Kidney tubule cell (primary cell): ENCODE measurements at regions not wholly inside any gene's neighbourhood (a gene's known extent, or its start where the extent isn't known, plus 50 kb on each side); places are given as distances from the start of the nearest gene placed in this dataset.
A peak's percentile ranks its signal among the peaks of the same experiment; 100 is the strongest.

Experiments used
- DNase-seq: peaks from one replicate; pipeline ENCODE4 v3.0.0-alpha.2; 2018; ENCODE audit warnings: low spot score

DNA sequence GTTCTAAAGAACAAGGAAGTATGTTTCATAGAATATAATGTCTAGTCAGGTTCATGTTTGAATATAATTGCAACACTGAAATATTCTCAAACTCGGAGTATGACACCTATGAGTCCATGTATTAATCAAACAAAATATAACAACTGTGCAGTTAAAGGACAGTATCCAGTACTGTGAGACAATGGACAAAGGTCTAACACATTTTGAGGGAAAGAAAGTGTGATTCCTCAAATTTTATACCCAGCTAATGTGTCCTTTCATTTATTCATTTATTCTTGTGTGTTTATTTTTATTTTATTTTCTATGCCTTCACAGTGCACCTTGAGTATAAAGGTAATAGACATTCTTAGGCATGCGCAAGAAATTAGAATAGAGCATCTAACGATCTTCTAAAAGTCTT, 401.0 kb upstream of the ZFHX3 start:
- no peak for DNase-seq

- DNase-seq: no peak
These were observed 399.9 kb upstream of the ZFHX3 start for GRCh38 chr16:73447846-73448245.

- no peak for DNase-seq
These were observed 386.7 kb upstream of the ZFHX3 start for GRCh38 chr16:73434621-73435020.

DNA sequence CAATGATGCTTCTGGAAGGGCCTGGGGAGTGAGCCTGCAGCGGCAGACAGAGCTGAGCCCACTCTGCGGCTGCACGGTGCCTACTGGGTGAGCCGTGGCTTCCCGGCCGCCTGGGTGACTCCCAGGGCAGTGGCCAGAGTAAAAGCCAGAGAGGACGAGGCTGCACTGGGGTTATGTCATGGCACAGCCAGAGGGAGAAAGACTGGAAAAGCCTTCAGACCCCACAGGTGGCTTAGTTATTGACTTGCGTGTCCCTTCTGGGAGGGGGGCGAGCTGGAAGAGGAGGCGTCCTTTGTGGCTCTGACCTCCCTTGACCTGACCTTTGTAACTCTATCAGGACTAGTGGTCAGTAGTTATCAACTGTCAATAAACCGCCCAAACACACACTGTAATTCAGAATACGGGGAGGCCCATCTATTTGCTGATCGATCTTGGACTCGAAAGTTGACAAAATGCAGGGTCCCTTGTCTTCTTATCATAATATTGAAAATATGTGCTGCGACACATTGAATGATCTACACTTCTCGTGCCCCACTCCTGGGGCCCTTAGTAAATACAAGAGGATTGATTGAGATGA, 385.9 kb upstream of the ZFHX3 start:
- DNase-seq: no peak

DNA sequence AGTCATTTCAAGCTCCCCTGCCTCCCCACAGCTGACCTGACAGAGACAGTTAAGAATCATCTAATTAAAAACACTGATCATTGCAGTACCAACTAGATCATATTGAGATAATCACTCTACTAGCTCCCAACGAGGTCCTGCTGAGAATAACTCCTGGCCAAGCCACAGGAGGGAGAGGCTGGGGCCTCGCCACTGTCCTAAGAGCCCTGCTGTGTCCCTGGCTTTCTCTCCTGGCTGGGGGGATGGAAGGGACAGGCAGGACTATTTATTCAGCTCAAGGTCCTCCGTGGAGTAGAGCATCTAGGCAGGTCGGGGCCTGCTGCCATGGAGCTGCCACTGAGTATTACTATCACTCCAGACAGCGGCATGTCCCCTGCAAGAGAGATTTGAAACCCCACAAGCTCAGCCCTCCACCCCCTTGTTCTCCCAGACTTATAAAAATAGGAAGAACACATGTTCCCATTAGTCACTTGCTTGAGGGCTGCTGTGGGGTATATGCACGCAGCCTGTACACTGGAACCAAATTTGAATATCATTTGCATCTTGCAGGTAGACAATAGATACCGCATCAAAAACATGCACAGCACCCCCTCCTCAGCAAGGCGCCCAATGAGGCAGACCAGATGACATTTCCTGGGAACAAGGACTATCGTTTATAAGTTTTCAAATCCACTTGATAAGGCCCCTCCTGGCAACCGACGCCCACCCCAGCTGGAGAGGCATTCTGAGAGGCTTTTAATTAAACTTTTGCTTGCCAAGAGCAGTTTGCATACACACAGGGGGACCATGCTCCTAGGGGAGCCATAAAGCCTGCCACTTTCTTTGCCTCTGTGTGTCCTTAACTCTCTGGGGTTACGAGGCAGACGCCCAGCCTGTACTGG, 385.2 kb upstream of the ZFHX3 start:
- DNase-seq: no peak

GRCh38 chr16:73430138-73430537, 382.2 kb upstream of the ZFHX3 start:
- no peak for DNase-seq

DNA sequence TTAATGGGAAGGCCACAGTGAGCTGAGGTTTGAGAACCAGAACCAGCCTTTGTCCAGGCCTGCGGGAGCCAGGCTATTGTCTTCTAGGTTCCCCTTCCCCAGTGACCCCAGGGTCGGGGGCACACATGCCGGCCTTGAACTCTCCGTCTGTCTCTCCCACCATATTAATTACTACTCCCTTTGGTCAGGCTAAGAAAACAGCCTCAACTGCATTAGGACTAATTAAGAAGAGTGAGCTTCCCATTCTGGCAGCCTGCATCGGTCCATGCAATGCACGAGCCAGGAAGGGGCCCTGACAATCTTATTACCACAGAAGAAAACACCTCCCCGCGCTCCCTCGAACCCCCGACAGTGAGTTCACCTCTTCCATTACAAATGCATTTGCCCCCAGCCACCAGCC, 380.2 kb upstream of the ZFHX3 start:
- DNase-seq: no peak

DNA sequence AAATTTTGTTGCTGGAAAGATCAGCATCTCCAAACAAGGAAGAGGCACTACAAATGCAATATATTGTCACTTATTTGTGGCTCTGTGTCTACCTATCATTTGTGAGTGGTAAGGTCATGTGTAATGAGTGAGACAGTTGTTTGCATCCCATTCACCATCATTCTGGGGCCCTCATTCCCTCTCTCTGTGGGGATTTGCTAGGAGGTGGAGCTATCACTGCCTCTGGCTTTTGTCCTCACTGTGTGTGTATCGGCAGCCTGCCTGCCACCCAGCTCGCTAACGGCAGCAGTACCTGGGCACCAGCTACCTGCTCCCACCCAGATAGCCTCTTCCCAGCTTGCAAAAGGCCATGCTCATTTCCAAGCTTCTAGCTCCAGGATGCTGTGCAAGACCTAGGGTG, 379.2 kb upstream of the ZFHX3 start:
- no peak for DNase-seq

DNA sequence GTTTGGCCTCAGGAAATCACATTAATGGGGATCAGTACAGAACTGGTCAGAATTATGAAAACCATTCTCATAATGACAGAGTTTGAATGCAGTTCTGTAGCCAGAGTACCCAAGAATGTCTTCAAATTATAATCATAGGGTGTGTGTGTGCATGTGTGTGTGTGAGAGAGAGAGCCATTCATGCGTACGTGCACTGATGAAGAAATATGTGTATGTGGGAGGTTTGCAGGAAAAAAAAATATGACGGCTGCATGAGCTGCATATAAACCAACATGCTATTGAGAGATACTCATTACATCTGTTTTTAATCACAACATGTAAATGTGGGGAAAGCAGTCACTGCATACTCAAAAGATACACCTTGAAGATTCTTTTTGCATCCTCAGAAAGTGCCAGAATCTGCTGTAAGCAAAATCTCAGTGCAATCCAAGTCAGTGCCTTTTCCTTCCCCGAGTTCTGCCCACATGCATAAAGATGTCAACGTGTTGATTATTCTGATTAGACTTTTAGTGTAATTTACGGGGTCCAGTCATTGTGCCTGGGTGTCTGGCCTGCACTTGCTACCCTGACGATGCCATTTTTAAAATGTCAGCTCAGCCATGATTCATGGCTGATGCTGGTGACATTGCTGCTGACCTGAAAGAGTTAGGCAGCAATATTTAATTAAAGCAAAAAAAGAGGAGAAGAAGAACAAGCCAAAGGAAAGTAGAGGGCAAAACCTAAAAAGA, 378.7 kb upstream of the ZFHX3 start:
- DNase-seq: no peak

- peak; percentile 61 for DNase-seq
These were observed 372.7 kb upstream of the ZFHX3 start for GRCh38 chr16:73420676-73421075.

DNA sequence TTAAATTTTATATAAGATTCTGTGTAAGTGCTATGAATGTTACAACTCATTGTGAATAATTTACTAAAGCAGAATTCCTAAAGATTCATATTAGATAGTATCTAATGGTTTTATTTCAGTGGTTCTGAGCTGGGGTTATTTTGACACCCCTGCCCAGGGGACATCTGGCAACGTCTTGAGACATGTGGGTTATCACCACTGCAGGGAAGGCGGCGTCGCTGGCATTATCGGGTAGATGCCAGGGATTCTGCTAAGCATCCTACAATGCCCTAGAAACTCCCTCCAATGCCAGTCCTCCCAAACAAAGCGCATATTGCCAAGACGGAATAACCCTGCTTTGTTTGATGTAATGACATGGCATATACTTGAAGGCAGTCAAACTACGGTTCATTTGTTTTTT, 372.3 kb upstream of the ZFHX3 start:
- DNase-seq: no peak

DNA sequence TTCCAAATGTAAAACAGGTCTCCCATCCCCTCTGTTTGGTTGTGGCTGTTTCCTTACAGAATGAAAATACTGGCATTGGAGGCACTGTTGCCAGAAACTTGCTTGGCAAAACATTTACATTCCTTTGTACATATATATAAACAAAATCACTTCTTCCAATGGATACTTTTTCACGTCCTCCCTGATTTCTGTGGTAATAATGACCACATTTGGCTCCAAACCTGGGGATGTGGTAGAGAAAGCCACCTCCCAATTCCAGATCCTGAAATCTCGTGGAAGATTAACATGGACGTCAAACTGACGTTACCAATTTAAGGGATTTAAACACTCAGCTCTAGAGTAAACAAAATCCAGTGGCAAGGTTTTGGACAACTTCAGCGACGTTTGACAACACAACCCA, 370.8 kb upstream of the ZFHX3 start:
- DNase-seq: no peak

- DNase-seq: no peak
These were observed 370.1 kb upstream of the ZFHX3 start for GRCh38 chr16:73418051-73418450.

DNA sequence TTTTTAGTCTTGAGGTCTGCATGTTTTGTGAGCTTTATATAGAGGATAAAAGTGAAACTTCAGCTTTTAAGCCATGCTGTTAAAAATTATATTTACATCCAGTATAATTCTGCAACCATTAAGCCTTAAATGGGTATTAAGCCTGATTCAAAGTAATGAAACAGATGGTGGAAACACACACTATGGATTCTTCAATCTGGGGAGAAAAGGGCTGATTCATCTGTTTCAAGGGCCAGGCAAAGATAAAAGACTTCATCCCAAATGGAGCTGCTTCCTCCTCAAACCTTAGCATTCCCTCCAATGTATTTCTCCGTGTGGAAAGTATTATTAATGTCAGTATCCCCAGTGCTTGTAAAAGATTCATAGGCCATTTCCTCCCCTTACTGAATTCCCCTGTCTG, 367.4 kb upstream of the ZFHX3 start:
- no peak for DNase-seq

- no peak for DNase-seq
These were observed 366.7 kb upstream of the ZFHX3 start for GRCh38 chr16:73414638-73415037.

GRCh38 chr16:73413830-73414190, 365.9 kb upstream of the ZFHX3 start:
- DNase-seq: no peak

DNA sequence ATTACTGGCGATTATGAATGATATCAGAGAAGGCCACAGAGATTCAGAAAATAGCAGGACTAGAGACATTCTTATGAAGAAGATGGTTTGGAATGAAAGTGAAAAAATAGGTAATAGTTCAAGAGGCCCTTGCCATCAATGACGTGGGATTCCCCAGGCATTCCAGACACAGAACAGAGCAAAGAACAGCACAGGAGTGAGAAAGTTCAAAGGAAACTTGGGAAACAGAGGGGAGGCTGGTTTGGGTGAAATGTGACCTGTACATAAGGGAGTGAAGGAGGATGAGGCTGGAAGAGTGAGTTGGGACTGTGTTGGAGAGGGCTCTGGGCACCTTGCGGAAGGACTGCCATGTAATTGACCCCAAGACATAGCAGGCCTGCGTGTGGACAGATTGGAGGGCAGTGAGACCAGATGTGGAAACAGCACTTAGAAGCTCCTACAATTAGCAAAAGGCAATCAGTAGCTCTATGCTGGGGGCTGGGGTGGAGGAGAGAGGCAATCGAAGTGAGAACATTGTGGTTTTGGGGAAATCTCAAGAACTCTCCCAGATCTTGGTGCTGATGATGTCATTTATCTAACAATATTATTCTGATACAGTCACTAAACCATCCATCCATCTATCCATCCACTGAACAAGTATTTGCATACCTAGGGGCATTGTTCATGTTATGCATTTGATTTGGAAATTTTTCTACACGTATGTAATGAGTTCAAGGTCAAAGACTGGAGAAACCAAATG, 365.3 kb upstream of the ZFHX3 start:
- DNase-seq: no peak

DNA sequence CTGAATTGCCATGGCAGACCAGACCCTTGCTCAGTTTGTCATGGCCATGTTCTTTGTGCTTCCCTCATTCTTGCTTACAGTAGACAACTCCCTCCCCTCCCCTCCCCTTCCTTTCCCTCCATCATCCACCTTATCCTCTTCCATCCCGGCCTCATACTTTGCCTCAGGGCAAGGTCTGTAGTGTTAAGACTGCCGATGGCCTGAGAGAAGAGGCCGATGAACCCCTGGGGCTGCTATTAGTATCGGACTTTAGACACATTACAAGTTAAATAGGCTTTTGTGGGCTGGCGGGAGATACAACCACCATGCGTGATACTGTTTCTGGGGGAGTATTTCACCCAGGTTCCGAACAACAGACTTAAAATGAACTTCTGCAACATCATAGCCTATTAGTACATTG, 364.5 kb upstream of the ZFHX3 start:
- DNase-seq: no peak

DNA sequence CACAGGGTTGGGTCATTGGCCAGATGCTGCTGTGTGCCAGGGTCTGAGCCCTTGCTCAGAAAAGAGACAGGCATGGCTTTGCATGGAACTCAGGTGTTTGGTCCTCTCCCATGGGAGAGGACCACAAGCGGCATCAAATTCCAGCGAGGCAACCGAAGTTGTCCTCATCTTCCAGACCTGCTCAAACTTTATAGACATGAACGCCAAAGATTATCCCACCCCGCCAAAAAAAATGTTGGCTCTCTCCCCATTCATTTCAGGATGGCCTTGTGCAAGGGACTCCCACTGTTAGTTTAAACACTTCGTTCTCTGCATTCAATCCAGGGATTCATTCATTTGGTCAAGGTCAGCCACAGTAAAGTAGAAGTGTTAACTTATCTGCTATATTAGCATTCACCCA, 360.8 kb upstream of the ZFHX3 start:
- no peak for DNase-seq

GRCh38 chr16:73408311-73408710, 360.4 kb upstream of the ZFHX3 start:
- no peak for DNase-seq

GRCh38 chr16:73405851-73406250, 357.9 kb upstream of the ZFHX3 start:
- DNase-seq: no peak

- no peak for DNase-seq
These were observed 356.1 kb upstream of the ZFHX3 start for GRCh38 chr16:73404001-73404400.

DNA sequence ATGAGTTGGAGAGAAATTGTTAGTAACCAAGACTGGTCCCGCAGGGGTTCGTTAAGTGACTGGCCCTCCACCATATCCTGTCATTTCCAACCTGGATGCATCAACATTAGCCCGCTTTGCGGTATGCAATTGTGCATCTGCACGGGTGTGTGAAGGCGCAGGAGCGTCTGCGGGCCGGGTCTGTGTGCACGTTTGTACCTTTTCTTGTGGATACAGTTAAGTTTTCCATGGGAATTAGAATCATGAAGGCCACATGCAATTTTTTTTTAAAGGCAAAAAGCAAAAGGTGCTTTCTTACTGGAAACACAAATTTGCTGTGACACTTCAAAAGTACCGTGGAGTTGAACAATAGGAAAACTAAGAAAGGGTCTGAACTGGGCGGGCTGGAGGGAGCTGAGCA, 355.4 kb upstream of the ZFHX3 start:
- no peak for DNase-seq
